ENCODE measurements at regions not wholly inside any gene's neighbourhood (a gene's known extent, or its start where the extent isn't known, plus 50 kb on each side); places are given as distances from the start of the nearest gene placed in this dataset.

DNA sequence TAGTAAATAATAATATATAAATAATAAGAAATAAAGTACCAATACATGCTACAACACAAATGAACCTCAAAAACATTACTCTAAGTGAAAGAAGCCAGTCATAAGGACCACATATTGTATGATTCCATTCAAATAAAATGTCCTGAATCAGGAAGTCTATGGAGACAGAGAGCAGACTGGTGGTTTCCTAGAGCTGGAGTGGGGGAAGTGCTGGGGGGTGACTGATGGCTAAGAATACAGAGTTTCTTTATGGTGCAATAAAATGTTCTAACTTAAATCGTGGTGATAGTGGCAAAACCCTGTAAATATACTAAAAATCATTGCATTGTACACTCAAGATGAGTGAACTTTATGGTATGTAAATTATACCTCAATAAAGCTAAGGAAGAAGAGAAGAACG is 376.5 kb downstream of the BUD13 start:
- TF ChIP-seq, protein P1, sequence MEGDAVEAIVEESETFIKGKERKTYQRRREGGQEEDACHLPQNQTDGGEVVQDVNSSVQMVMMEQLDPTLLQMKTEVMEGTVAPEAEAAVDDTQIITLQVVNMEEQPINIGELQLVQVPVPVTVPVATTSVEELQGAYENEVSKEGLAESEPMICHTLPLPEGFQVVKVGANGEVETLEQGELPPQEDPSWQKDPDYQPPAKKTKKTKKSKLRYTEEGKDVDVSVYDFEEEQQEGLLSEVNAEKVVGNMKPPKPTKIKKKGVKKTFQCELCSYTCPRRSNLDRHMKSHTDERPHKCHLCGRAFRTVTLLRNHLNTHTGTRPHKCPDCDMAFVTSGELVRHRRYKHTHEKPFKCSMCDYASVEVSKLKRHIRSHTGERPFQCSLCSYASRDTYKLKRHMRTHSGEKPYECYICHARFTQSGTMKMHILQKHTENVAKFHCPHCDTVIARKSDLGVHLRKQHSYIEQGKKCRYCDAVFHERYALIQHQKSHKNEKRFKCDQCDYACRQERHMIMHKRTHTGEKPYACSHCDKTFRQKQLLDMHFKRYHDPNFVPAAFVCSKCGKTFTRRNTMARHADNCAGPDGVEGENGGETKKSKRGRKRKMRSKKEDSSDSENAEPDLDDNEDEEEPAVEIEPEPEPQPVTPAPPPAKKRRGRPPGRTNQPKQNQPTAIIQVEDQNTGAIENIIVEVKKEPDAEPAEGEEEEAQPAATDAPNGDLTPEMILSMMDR (IDR thresholded peaks at IDR 0.05; ENCODE audit: low read depth, low read length, missing input control), result no peak
- TF ChIP-seq YY1 (IDR thresholded peaks at IDR 0.05), result no peak
- no peak for TF ChIP-seq TAF1 (conservative IDR thresholded peaks at IDR 0.05)
